A673 (cell line): ENCODE measurements at regions not wholly inside any gene's neighbourhood (a gene's known extent, or its start where the extent isn't known, plus 50 kb on each side); places are given as distances from the start of the nearest gene placed in this dataset.

ENCODE experiments used
- BruUV-seq: library from RNA; stranded (reverse); fragments of 400-500 nt; replicated peaks from 2 replicates; lab custom pipeline; 2021; lab: Mats Ljungman, UMichigan
- CTCF ChIA-PET: fragments of 300-600 bp; sonication (Branson Sonifier 250); formaldehyde crosslinking; loops from one replicate; lab custom pipeline; 2022; ENCODE audit warnings: antibody characterized with exemption; lab: Charles Lee
- POLR2A ChIA-PET: fragments of 300-600 bp; sonication (Branson Sonifier 250); formaldehyde crosslinking; loops from one replicate; lab custom pipeline; 2022; ENCODE audit warnings: antibody characterized with exemption; ENCODE audit not compliant: low non-redundant PET; lab: Charles Lee
- DNase-seq: peaks from one replicate; pipeline ENCODE4 v3.0.0-alpha.2; 2015; ENCODE audit warnings: low spot score
- H3K27ac ChIP-seq: fragments of 200-600 bp; sonication (generic); 2 replicates; pipeline ENCODE4 v1.5.1; 2016; ENCODE audit warnings: mixed run types, low read depth, mild to moderate bottlenecking, mixed read lengths, antibody characterized with exemption, low read length; ENCODE audit not compliant: poor library complexity, severe bottlenecking
- H3K27me3 ChIP-seq: fragments of 200-600 bp; sonication (generic); replicated peaks from 2 replicates; pipeline ENCODE4 v1.6.1; 2017; ENCODE audit warnings: mixed run types, low read depth, mild to moderate bottlenecking, mixed read lengths, antibody characterized with exemption, low read length; ENCODE audit not compliant: insufficient read depth, poor library complexity
- H3K36me3 ChIP-seq: fragments of 200-600 bp; sonication (generic); 2 replicates; pipeline ENCODE4 v1.6.1; 2016; ENCODE audit warnings: mixed run types, mild to moderate bottlenecking, mixed read lengths, antibody characterized with exemption, low read length; ENCODE audit not compliant: insufficient read depth, poor library complexity, severe bottlenecking
- H3K4me1 ChIP-seq: fragments of 200-600 bp; sonication (generic); 2 replicates; pipeline ENCODE4 v1.6.1; 2017; ENCODE audit warnings: mixed run types, mild to moderate bottlenecking, mixed read lengths, antibody characterized with exemption, low read length; ENCODE audit not compliant: insufficient read depth, poor library complexity, severe bottlenecking
- H3K4me3 ChIP-seq: fragments of 200-600 bp; sonication (generic); 2 replicates; pipeline ENCODE4 v1.5.1; 2016; ENCODE audit warnings: low read depth, mixed run types, mild to moderate bottlenecking, mixed read lengths, low read length; ENCODE audit not compliant: poor library complexity, severe bottlenecking
- H3K9me3 ChIP-seq: fragments of 200-600 bp; sonication (generic); 2 replicates; pipeline ENCODE4 v1.6.1; 2016; ENCODE audit warnings: mixed run types, low read depth, mild to moderate bottlenecking, mixed read lengths, antibody characterized with exemption, low read length; ENCODE audit not compliant: poor library complexity, severe bottlenecking
- CTCF ChIP-seq: fragments of 300-800, 200-600 bp; sonication (generic); conservative IDR thresholded peaks from 2 replicates; pipeline ENCODE4 v1.5.1; 2017; ENCODE audit warnings: low read depth, mild to moderate bottlenecking, antibody characterized with exemption, low read length, moderate library complexity, mixed read lengths
- EZH2 ChIP-seq: fragments of 200-600 bp; sonication (generic); IDR thresholded peaks from 2 replicates; pipeline ENCODE4 v1.6.1; 2017; ENCODE audit warnings: borderline replicate concordance, low read depth, mild to moderate bottlenecking, mixed read lengths, antibody characterized with exemption, low read length; ENCODE audit not compliant: poor library complexity, severe bottlenecking
- intact Hi-C: fragments of 100-400 bp; cut with micrococcal nuclease; formaldehyde crosslinking; loops from one replicate; pipeline ENCODE4 v1.10.0; 2022; ENCODE audit not compliant: unreplicated experiment

GRCh38 chr16:59058250-59058649 is 324.1 kb upstream of the GOT2 start:
- Histone ChIP-seq H3K27ac (no peak overlapping the region), H3K36me3 (no peaks in the 10 kb centered on the region), H3K27me3 (peaks cover 3% of the 10 kb centered on the region), H3K4me1 (no peaks in the 10 kb centered on the region), H3K9me3 (no peaks in the 10 kb centered on the region), H3K4me3 (no peak overlapping the region)
- intact Hi-C loops: no loop called here
- DNase-seq: no peak
- no TSS peak for BruUV-seq
- ChIA-PET POLR2A (no interaction called here), CTCF (no interaction called here)
- no peak for TF ChIP-seq CTCF
- no peak for TF ChIP-seq EZH2

DNA sequence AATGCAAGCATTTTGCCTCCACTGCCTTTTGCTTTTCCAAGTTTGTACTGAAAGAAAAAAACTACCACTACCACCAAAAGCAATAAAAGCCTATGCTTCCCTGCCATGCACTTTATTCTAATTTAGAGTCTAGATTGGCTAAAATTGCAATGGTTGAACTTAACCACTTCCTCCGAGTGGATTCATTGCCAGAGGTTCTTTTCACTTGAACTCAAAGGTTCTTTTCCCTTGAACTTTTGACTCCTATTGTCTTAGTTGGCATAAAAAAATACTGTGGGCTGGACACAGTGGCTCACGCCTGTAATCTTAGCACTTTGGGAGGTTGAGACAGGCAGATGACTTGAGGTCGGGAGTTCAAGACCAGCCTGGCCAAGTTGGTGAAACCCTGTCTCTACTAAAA is 319.8 kb upstream of the GOT2 start:
- Histone ChIP-seq H3K27me3 (peaks cover 11% of the 10 kb centered on the region), H3K9me3 (no peaks in the 10 kb centered on the region), H3K4me1 (no peaks in the 10 kb centered on the region), H3K4me3 (no peak overlapping the region), H3K36me3 (no peaks in the 10 kb centered on the region), H3K27ac (no peak overlapping the region)
- POLR2A ChIA-PET: no interaction called here
- BruUV-seq: no TSS peak
- DNase-seq: no peak
- CTCF ChIA-PET: no interaction called here
- TF ChIP-seq EZH2: no peak
- TF ChIP-seq CTCF: no peak
- intact Hi-C loops: no loop called here

DNA sequence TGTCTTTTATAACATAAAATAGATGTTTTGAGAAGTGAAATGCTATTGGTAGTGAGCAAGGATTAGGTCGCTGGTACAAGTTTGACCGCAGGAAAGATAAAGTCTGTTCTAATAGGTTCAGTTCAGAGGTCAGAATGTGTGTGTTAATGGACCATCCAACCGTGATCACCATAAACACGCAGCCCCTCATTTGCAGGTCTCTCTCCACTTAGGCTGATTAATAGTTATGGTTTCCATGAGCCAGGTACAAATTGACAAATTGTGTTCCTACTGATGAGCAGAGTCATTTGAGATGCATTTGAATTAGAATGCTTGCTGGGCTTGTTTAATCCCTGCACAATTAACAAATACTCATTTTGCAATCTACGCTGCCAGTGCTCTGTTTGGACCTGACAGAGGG is 318.1 kb upstream of the GOT2 start:
- CTCF ChIA-PET: no interaction called here
- no TSS peak for BruUV-seq
- H3K27ac ChIP-seq: no peak overlapping the region
- no peaks in the 10 kb centered on the region for H3K9me3 ChIP-seq
- no peak for TF ChIP-seq EZH2
- TF ChIP-seq CTCF: no peak
- H3K4me1 ChIP-seq: no peaks in the 10 kb centered on the region
- no peak overlapping the region for H3K4me3 ChIP-seq
- DNase-seq: no peak
- POLR2A ChIA-PET: no interaction called here
- no peaks in the 10 kb centered on the region for H3K36me3 ChIP-seq
- intact Hi-C loops: no loop called here
- peaks cover 11% of the 10 kb centered on the region for H3K27me3 ChIP-seq
